Esophagus squamous epithelium (tissue), 4 donors: ENCODE measurements at regions not wholly inside any gene's neighbourhood (a gene's known extent, or its start where the extent isn't known, plus 50 kb on each side); places are given as distances from the start of the nearest gene placed in this dataset.

ENCODE experiments used
- POLR2A ChIP-seq, 4 donors: fragments of 450-650 bp; IDR thresholded peaks; one replicate each; pipeline ENCODE4 v1.6.1; 2017; ENCODE audit warnings: antibody characterized with exemption in 4 of 4, mild to moderate bottlenecking in 4 of 4, moderate library complexity in 3 of 4
- TF ChIP-seq, protein P1 (sequence below), 6 experiments: fragments of 450-650 bp in 4 of 6; fragments of 200-600 bp in 2 of 6; sonication (generic) in 2 of 6; IDR thresholded peaks; one replicate each; pipeline ENCODE4 v1.5.1; 2016 to 2019; ENCODE audit warnings: antibody characterized with exemption in 6 of 6, mild to moderate bottlenecking in 4 of 6, moderate library complexity in 4 of 6

DNA sequence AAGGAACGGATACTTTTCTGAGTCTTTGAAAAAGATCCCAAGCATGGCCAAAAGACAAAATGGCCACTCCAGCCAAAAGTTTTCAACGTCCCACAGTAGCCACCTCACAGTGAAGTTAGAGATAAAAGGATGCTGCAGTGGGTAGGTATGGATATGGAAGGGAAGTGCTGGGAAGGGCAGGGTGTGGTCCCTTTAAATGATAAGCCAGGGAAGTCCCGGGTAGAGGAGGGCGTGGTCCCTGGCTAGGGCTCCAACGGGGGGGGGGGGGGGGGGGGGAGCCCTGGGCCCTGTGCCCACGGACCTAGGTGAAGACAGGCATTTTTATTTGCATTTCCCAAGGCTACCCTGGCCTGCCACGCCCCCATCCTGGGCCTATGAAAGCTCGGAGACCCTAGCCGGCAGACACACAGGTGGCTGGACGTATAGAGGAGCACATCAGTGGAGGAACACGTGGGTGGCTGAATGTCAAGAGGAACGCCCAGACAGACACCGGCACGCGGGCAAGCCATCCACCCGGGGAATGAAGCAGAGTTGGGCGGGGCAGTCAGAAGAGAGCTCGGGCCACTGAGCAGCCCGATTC, 306.7 kb downstream of the NFIB start:
- TF ChIP-seq, protein P1, sequence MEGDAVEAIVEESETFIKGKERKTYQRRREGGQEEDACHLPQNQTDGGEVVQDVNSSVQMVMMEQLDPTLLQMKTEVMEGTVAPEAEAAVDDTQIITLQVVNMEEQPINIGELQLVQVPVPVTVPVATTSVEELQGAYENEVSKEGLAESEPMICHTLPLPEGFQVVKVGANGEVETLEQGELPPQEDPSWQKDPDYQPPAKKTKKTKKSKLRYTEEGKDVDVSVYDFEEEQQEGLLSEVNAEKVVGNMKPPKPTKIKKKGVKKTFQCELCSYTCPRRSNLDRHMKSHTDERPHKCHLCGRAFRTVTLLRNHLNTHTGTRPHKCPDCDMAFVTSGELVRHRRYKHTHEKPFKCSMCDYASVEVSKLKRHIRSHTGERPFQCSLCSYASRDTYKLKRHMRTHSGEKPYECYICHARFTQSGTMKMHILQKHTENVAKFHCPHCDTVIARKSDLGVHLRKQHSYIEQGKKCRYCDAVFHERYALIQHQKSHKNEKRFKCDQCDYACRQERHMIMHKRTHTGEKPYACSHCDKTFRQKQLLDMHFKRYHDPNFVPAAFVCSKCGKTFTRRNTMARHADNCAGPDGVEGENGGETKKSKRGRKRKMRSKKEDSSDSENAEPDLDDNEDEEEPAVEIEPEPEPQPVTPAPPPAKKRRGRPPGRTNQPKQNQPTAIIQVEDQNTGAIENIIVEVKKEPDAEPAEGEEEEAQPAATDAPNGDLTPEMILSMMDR (IDR thresholded peaks at IDR 0.05) = no peak
- no peak for TF ChIP-seq POLR2A (IDR thresholded peaks at IDR 0.05)
